ENCODE measurements at regions not wholly inside any gene's neighbourhood (a gene's known extent, or its start where the extent isn't known, plus 50 kb on each side); places are given as distances from the start of the nearest gene placed in this dataset.

DNA sequence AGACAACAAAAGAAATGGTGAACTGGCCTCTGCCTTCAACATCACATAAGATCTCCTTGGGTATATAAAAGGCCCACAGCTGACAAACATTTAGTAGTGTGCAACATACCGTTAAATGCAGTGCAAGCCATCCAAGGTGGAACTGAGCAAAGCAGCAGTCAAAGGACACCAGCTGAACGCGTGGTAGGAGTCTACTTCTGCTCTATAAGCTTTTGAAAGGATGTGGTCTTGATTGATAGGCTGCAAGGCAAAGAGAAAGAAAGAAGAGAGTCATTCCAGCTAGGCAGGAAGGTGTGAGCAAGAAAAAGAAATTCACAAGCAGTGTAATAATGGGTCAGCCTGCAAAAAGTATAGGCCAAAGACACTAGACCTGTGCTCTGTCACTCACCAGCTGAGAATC, 356.3 kb downstream of the SATB2 start:
- TF ChIP-seq, protein P1, sequence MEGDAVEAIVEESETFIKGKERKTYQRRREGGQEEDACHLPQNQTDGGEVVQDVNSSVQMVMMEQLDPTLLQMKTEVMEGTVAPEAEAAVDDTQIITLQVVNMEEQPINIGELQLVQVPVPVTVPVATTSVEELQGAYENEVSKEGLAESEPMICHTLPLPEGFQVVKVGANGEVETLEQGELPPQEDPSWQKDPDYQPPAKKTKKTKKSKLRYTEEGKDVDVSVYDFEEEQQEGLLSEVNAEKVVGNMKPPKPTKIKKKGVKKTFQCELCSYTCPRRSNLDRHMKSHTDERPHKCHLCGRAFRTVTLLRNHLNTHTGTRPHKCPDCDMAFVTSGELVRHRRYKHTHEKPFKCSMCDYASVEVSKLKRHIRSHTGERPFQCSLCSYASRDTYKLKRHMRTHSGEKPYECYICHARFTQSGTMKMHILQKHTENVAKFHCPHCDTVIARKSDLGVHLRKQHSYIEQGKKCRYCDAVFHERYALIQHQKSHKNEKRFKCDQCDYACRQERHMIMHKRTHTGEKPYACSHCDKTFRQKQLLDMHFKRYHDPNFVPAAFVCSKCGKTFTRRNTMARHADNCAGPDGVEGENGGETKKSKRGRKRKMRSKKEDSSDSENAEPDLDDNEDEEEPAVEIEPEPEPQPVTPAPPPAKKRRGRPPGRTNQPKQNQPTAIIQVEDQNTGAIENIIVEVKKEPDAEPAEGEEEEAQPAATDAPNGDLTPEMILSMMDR (IDR thresholded peaks at IDR 0.05) = no peak
- no peak for TF ChIP-seq EP300 (IDR thresholded peaks at IDR 0.05)

Measured in stomach (tissue), 4 donors.